K562 (cell line): ENCODE measurements at regions not wholly inside any gene's neighbourhood (a gene's known extent, or its start where the extent isn't known, plus 50 kb on each side); places are given as distances from the start of the nearest gene placed in this dataset.

Experiments used
- CTCF ChIP-seq, 3 experiments: IDR thresholded peaks in 2 of 3; conservative IDR thresholded peaks in 1 of 3; 2 replicates each; pipeline ENCODE4 v1.5.1; 2011 to 2012; ENCODE audit warnings: low read length in 3 of 3, mild to moderate bottlenecking in 3 of 3, control low read depth in 2 of 3, improper control_type of control experiment in 1 of 3, inconsistent platforms in 1 of 3, low read depth in 1 of 3, mixed read lengths in 1 of 3, moderate library complexity in 1 of 3; ENCODE audit not compliant: insufficient read depth in 2 of 3
- MEF2A ChIP-seq: IDR thresholded peaks from 2 replicates; pipeline ENCODE4 v1.6.1; 2011; ENCODE audit warnings: low read depth, mild to moderate bottlenecking, low read length, moderate library complexity; ENCODE audit not compliant: control insufficient read depth
- PTBP1 ChIP-seq: fragments of 200-400 bp; formaldehyde crosslinking; IDR thresholded peaks from 2 replicates; pipeline ENCODE4 v1.6.1; 2017; ENCODE audit warnings: low read depth, low read length
- TF ChIP-seq, protein P1 (sequence below): sonication (generic); formaldehyde crosslinking; IDR thresholded peaks from 2 replicates; pipeline ENCODE4 v1.8.1; 2022; ENCODE audit warnings: missing genetic modification reagents
- TF ChIP-seq, protein P2 (sequence below), 2 experiments: fragments of 450-650 bp in 1 of 2; sonication (generic) in 1 of 2; formaldehyde crosslinking in 1 of 2; IDR thresholded peaks in 1 of 2; conservative IDR thresholded peaks in 1 of 2; 2 replicates each; pipeline versions ENCODE4 v1.6.1 to v1.8.1; 2016 to 2023; ENCODE audit warnings: mild to moderate bottlenecking in 2 of 2, moderate library complexity in 2 of 2, inconsistent platforms in 1 of 2, missing genetic modification reagents in 1 of 2

- TF ChIP-seq, protein P1, sequence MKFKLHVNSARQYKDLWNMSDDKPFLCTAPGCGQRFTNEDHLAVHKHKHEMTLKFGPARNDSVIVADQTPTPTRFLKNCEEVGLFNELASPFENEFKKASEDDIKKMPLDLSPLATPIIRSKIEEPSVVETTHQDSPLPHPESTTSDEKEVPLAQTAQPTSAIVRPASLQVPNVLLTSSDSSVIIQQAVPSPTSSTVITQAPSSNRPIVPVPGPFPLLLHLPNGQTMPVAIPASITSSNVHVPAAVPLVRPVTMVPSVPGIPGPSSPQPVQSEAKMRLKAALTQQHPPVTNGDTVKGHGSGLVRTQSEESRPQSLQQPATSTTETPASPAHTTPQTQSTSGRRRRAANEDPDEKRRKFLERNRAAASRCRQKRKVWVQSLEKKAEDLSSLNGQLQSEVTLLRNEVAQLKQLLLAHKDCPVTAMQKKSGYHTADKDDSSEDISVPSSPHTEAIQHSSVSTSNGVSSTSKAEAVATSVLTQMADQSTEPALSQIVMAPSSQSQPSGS = no peak
- no peak for TF ChIP-seq CTCF (IDR thresholded peaks at IDR 0.05 in 2 of 3, conservative IDR thresholded peaks at IDR 0.05 in 1 of 3; ENCODE audit: insufficient read depth in 2 of 3, low read depth in 1 of 3, low read length in 3 of 3)
- TF ChIP-seq, protein P2, sequence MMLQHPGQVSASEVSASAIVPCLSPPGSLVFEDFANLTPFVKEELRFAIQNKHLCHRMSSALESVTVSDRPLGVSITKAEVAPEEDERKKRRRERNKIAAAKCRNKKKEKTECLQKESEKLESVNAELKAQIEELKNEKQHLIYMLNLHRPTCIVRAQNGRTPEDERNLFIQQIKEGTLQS (IDR thresholded peaks at IDR 0.05) = no peak
- TF ChIP-seq, protein P2 (CRISPR knock-in tag; conservative IDR thresholded peaks at IDR 0.05) = no peak
- TF ChIP-seq PTBP1 = no peak
- TF ChIP-seq MEF2A = no peak
These were observed 312.2 kb upstream of the SLC14A2 start for GRCh38 chr18:45303026-45303425.
